Coronary artery (tissue), 2 donors: ENCODE measurements at regions not wholly inside any gene's neighbourhood (a gene's known extent, or its start where the extent isn't known, plus 50 kb on each side); places are given as distances from the start of the nearest gene placed in this dataset.

Experiments used
- DNase-seq: peaks from one replicate; pipeline ENCODE4 v3.0.0-alpha.2; 2017; ENCODE audit warnings: low spot score
- H3K27ac ChIP-seq, 2 donors: fragments of 200-600 bp; sonication (generic); one replicate each; pipeline ENCODE4 v1.5.1; 2016 to 2019
- H3K4me3 ChIP-seq: fragments of 200-600 bp; sonication (generic); 2 replicates; pipeline ENCODE4 v1.5.1; 2016; ENCODE audit warnings: mild to moderate bottlenecking, moderate library complexity
- TF ChIP-seq, protein P1 (sequence below): fragments of 200-600 bp; sonication (generic); IDR thresholded peaks from one replicate; pipeline ENCODE4 v1.5.1; 2019; ENCODE audit warnings: antibody characterized with exemption

DNA sequence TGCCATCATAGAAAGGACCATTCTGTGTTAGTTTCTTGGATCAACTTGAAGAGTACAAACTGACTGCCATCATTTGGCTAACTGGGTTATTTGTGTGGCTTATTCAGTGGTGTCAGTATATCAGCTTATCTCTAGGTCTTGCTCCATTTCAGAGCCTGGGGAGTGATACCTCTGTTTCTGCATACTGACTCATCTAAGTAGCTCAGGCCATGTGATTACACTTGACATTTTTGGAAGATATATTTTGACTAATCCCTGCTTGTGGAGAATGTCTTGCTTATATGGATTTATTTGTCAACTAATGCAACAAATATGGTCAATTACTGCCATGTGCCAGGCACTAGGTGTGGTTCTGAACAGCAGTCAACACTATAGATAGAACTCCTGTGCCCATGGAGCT, 311.7 kb downstream of the YTHDC2 start:
- Histone ChIP-seq H3K27ac (no peak overlapping the region), H3K4me3 (no peak overlapping the region)
- DNase-seq, result no peak
- TF ChIP-seq, protein P1, sequence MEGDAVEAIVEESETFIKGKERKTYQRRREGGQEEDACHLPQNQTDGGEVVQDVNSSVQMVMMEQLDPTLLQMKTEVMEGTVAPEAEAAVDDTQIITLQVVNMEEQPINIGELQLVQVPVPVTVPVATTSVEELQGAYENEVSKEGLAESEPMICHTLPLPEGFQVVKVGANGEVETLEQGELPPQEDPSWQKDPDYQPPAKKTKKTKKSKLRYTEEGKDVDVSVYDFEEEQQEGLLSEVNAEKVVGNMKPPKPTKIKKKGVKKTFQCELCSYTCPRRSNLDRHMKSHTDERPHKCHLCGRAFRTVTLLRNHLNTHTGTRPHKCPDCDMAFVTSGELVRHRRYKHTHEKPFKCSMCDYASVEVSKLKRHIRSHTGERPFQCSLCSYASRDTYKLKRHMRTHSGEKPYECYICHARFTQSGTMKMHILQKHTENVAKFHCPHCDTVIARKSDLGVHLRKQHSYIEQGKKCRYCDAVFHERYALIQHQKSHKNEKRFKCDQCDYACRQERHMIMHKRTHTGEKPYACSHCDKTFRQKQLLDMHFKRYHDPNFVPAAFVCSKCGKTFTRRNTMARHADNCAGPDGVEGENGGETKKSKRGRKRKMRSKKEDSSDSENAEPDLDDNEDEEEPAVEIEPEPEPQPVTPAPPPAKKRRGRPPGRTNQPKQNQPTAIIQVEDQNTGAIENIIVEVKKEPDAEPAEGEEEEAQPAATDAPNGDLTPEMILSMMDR, result no peak

DNA sequence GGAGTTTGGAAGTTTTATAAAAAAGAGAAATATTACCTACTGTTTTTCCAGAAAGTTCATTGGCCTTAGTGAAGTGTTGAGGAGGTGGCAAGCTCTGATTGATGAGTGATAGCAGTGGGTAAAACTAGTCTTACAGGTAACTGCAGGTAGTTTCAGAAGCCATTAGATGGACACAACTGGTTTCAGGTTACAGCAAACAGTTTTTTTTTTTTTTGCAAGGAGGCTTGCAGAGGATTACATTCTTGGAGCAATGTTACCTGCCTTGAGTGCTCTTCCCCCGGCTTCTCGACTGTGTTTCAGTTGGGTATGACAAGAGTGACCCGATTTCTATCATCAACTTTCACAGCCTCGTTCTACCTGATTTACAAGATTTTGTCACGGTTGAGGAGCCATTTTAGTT, 333.4 kb downstream of the YTHDC2 start:
- no peak overlapping the region for H3K4me3 ChIP-seq
- H3K27ac ChIP-seq, result no peak overlapping the region
- TF ChIP-seq, protein P1, result no peak
- DNase-seq, result no peak

- no peak overlapping the region for H3K27ac ChIP-seq
- TF ChIP-seq, protein P1, result no peak
- DNase-seq, result no peak
These were observed 350.9 kb downstream of the YTHDC2 start for GRCh38 chr5:113864437-113864836.

DNA sequence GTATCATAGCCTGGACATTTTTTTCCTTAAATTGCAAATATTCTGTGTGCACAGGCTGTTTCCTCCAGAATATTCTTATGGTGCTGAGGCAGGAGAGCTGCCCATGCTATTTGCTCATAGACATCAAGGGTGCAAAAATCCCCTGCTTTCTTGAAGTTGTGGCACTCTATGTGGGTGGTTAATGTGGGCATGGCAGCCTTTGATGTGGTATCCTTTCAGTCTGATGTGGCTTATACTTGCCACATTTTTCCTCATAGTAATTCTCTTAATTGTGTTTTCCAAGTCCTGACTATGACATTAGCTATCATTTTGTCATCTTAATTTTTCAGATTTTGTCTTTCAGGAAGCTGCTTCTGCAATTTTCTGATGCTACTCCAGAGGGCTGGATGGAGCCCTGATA, 353.3 kb downstream of the YTHDC2 start:
- TF ChIP-seq, protein P1, result no peak
- no peak overlapping the region for H3K4me3 ChIP-seq
- DNase-seq, result no peak
- no peak overlapping the region for H3K27ac ChIP-seq

More at GRCh38 chr5:113864437-113864836, 350.9 kb downstream of the YTHDC2 start:
- no peak overlapping the region for H3K4me3 ChIP-seq

GRCh38 chr5:113869611-113870010, 356.1 kb downstream of the YTHDC2 start:
- TF ChIP-seq, protein P1, result no peak
- no peak for DNase-seq
- Histone ChIP-seq H3K4me3 (no peak overlapping the region), H3K27ac (no peak overlapping the region)

DNA sequence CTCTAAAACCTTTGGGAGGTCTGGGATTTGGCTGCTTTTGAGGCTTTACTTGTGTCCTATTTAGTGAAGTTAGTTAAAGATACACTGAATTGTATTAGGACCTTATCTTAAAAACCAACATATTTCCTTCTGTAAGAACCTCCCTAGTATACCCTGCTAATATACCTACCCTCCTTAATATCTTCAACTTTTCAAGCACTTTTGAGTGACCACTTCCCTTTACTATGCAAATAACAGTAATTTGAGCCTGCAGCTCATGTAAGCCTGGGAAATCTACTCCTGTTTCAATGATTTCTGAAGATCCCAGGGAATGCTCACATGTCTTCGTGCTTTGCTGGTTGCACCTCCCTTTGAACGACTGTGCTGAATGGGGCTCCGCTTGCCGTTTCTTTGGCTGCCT, 358.5 kb downstream of the YTHDC2 start:
- TF ChIP-seq, protein P1, result no peak
- H3K27ac ChIP-seq, result no peak overlapping the region
- DNase-seq, result no peak
- no peak overlapping the region for H3K4me3 ChIP-seq

DNA sequence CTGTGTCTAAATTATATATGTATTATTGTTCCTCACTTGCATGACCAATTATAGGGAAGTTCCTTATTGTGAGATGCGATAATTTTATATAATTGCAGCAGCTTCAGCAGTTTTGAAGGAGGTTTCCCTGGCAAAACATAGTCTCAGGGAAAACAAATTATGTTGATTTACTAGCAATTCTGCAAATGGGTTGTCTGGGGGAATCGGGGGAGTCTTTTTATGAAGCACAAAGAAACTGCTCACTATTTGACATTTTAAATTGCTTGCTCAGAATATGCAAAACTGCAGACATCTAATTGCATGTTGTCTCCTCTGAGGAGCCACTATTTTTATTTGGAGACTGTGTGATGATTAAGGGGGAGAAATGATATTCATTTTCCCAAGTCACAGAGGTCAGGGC, 361.6 kb downstream of the YTHDC2 start:
- Histone ChIP-seq H3K27ac (no peak overlapping the region), H3K4me3 (no peak overlapping the region)
- DNase-seq, result no peak
- TF ChIP-seq, protein P1, result no peak
